AG08395 (cell line): ENCODE measurements at regions not wholly inside any gene's neighbourhood (a gene's known extent, or its start where the extent isn't known, plus 50 kb on each side); places are given as distances from the start of the nearest gene placed in this dataset.
"Not testable (repeated sequence)": the region's sequence is repeated elsewhere in the genome, so short reads cannot be mapped to it uniquely, and the experiment has no call there.

Source experiments
- DNase-seq: peaks from one replicate; pipeline ENCODE4 v3.0.0; 2012; ENCODE audit warnings: mixed read lengths, low spot score

GRCh38 chr3:64390893-64391292 is 165.6 kb upstream of the PRICKLE2 start:
- DNase-seq = no peak

- DNase-seq = no peak
Observed at GRCh38 chr3:64388886-64389285, 163.6 kb upstream of the PRICKLE2 start.

- DNase-seq = no peak
Observed at GRCh38 chr3:64387688-64388087, 162.4 kb upstream of the PRICKLE2 start.

- no peak for DNase-seq
Observed at GRCh38 chr3:64385277-64385676, 160.0 kb upstream of the PRICKLE2 start.

GRCh38 chr3:64384561-64384960 is 159.3 kb upstream of the PRICKLE2 start:
- no peak for DNase-seq

GRCh38 chr3:64382153-64382552 is 156.9 kb upstream of the PRICKLE2 start:
- no peak for DNase-seq

- no peak for DNase-seq
Observed at GRCh38 chr3:64381367-64381766, 156.1 kb upstream of the PRICKLE2 start.

GRCh38 chr3:64380546-64380945 is 155.3 kb upstream of the PRICKLE2 start:
- no peak for DNase-seq

GRCh38 chr3:64379221-64379620 is 154.0 kb upstream of the PRICKLE2 start:
- DNase-seq = no peak

- DNase-seq = no peak
Observed at GRCh38 chr3:64377942-64378341, 152.7 kb upstream of the PRICKLE2 start.

- DNase-seq = no peak
Observed at GRCh38 chr3:64375737-64376136, 150.5 kb upstream of the PRICKLE2 start.

GRCh38 chr3:64369390-64369789 is 144.1 kb upstream of the PRICKLE2 start:
- DNase-seq = no peak

GRCh38 chr3:64368257-64369020 is 143.2 kb upstream of the PRICKLE2 start:
- peak; percentile 19 for DNase-seq

GRCh38 chr3:64365877-64366276 is 140.6 kb upstream of the PRICKLE2 start:
- DNase-seq = no peak

- DNase-seq = no peak
Observed at GRCh38 chr3:64363842-64364241, 138.6 kb upstream of the PRICKLE2 start.

- no peak for DNase-seq
Observed at GRCh38 chr3:64361962-64362735, 136.9 kb upstream of the PRICKLE2 start.

- DNase-seq = not testable (repeated sequence)
Observed at GRCh38 chr3:64361036-64361435, 135.8 kb upstream of the PRICKLE2 start.

GRCh38 chr3:64360280-64360679 is 135.0 kb upstream of the PRICKLE2 start:
- no peak for DNase-seq

GRCh38 chr3:64359735-64360134 is 134.5 kb upstream of the PRICKLE2 start:
- no peak for DNase-seq

GRCh38 chr3:64358853-64359252 is 133.6 kb upstream of the PRICKLE2 start:
- no peak for DNase-seq

- no peak for DNase-seq
Observed at GRCh38 chr3:64358176-64358575, 132.9 kb upstream of the PRICKLE2 start.

GRCh38 chr3:64357481-64357880 is 132.2 kb upstream of the PRICKLE2 start:
- no peak for DNase-seq

GRCh38 chr3:64355401-64355807 is 130.1 kb upstream of the PRICKLE2 start:
- DNase-seq = no peak
